ENCODE measurements at regions not wholly inside any gene's neighbourhood (a gene's known extent, or its start where the extent isn't known, plus 50 kb on each side); places are given as distances from the start of the nearest gene placed in this dataset.

- CTCF ChIA-PET = no interaction called here
- Histone ChIP-seq H3K4me3 (replicated peaks in 1 of 3; ENCODE audit: insufficient read depth in 1 of 3, low read depth in 1 of 3, low read length in 3 of 3) (no peak overlapping the region), H3K27ac (ENCODE audit: insufficient read depth, low read depth, low read length) (no peak overlapping the region), H2AFZ (ENCODE audit: low read depth, low read length) (no peak overlapping the region), H3K4me2 (ENCODE audit: insufficient read depth, low read length) (no peak overlapping the region), H3K27me3 (ENCODE audit: control insufficient read depth in 2 of 2, insufficient read depth in 2 of 2, low read length in 2 of 2) (no peaks in the 10 kb centered on the region), H3K36me3 (ENCODE audit: control insufficient read depth in 2 of 2, extremely low read depth in 1 of 2, insufficient read depth in 2 of 2, low read length in 2 of 2) (no peaks in the 10 kb centered on the region), H3K9me3 (replicated peaks; ENCODE audit: control insufficient read depth, insufficient read depth, low read length) (no peaks in the 10 kb centered on the region), H4K20me1 (replicated peaks; ENCODE audit: control insufficient read depth, extremely low read depth, insufficient read depth, low read length) (no peaks in the 10 kb centered on the region), H3K9me1 (replicated peaks; ENCODE audit: control insufficient read depth, extremely low read depth, insufficient read depth, low read length) (no peaks in the 10 kb centered on the region), H3K4me1 (ENCODE audit: control insufficient read depth, extremely low read depth, insufficient read depth, low read length) (no peaks in the 10 kb centered on the region), H3K9ac (replicated peaks; ENCODE audit: extremely low read depth, insufficient read depth, low read length) (no peak overlapping the region), H3K79me2 (ENCODE audit: control insufficient read depth, insufficient read depth, low read length) (no peaks in the 10 kb centered on the region)
- FAIRE-seq = no peak
- DNase-seq (ENCODE audit: low read depth, low spot score) = no peak
- POLR2A ChIA-PET = no interaction called here
- dilution Hi-C loops (cut with MboI; ENCODE audit: extremely low pct_ligation_motif_present, low sequenced_read_pairs) = no loop called here
- TF ChIP-seq FOS (IDR thresholded peaks at IDR 0.05; ENCODE audit: borderline replicate concordance, insufficient read depth, low read length) (no peak), POLR2A (IDR thresholded peaks at IDR 0.05; ENCODE audit: low read depth, low read length) (no peak), MYC (IDR thresholded peaks at IDR 0.05; ENCODE audit: low read depth, low read length) (no peak), GATA2 (IDR thresholded peaks at IDR 0.05; ENCODE audit: insufficient read depth, insufficient read length, low read depth, low read length) (no peak), MAX (IDR thresholded peaks at IDR 0.05; ENCODE audit: insufficient read depth, insufficient read length) (no peak)
- no TSS peak for BruUV-seq (replicated peaks)
- intact Hi-C loops (cut with micrococcal nuclease) = no loop called here
Measured at GRCh38 chr4:96509039-96509741, 669.3 kb downstream of the PDHA2 start.

DNA sequence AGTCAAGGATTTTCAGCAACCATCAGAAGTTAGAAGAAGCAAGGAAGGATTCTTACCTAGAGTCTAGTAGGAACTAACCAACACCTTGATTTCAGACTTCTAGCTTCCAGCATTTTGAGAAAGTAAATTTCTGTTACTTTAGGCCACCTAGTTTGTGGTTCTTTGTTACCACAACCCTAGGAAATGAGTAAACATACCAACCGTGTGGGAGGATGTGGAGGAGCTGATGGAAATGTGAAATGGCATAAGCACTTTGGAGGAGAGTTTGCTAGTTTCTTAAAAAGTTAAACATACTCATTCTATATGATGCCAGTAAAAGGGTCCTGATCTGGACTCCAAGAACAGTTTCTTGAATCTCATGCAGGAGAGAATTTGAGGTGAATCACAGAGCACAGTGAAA is 679.4 kb downstream of the PDHA2 start:
- Histone ChIP-seq H3K27me3 (ENCODE audit: control insufficient read depth in 2 of 2, insufficient read depth in 2 of 2, low read length in 2 of 2) (no peaks in the 10 kb centered on the region), H4K20me1 (replicated peaks; ENCODE audit: control insufficient read depth, extremely low read depth, insufficient read depth, low read length) (no peaks in the 10 kb centered on the region), H3K27ac (ENCODE audit: insufficient read depth, low read depth, low read length) (no peak overlapping the region), H3K36me3 (ENCODE audit: control insufficient read depth in 2 of 2, extremely low read depth in 1 of 2, insufficient read depth in 2 of 2, low read length in 2 of 2) (no peaks in the 10 kb centered on the region), H3K9me3 (replicated peaks; ENCODE audit: control insufficient read depth, insufficient read depth, low read length) (no peaks in the 10 kb centered on the region), H3K79me2 (ENCODE audit: control insufficient read depth, insufficient read depth, low read length) (no peaks in the 10 kb centered on the region), H3K4me3 (replicated peaks in 1 of 3; ENCODE audit: insufficient read depth in 1 of 3, low read depth in 1 of 3, low read length in 3 of 3) (no peak overlapping the region), H3K9me1 (replicated peaks; ENCODE audit: control insufficient read depth, extremely low read depth, insufficient read depth, low read length) (no peaks in the 10 kb centered on the region), H2AFZ (ENCODE audit: low read depth, low read length) (no peak overlapping the region), H3K9ac (replicated peaks; ENCODE audit: extremely low read depth, insufficient read depth, low read length) (no peak overlapping the region), H3K4me2 (ENCODE audit: insufficient read depth, low read length) (no peak overlapping the region), H3K4me1 (ENCODE audit: control insufficient read depth, extremely low read depth, insufficient read depth, low read length) (no peaks in the 10 kb centered on the region)
- intact Hi-C loops (cut with micrococcal nuclease) (no loop called here), dilution Hi-C loops (cut with MboI; ENCODE audit: extremely low pct_ligation_motif_present, low sequenced_read_pairs) (no loop called here)
- no peak for DNase-seq (ENCODE audit: low read depth, low spot score)
- ChIA-PET CTCF (no interaction called here), POLR2A (no interaction called here)
- FAIRE-seq = no peak
- TF ChIP-seq JUN (IDR thresholded peaks at IDR 0.05; ENCODE audit: borderline replicate concordance, insufficient read depth, insufficient read length, low read depth) (no peak), FOS (IDR thresholded peaks at IDR 0.05; ENCODE audit: borderline replicate concordance, insufficient read depth, low read length) (no peak), EZH2 (IDR thresholded peaks at IDR 0.05; ENCODE audit: borderline replicate concordance, low read depth, low read length, severe bottlenecking) (no peak), MAX (IDR thresholded peaks at IDR 0.05; ENCODE audit: insufficient read depth, insufficient read length) (no peak), CTCF (IDR thresholded peaks at IDR 0.05; ENCODE audit: extremely low read depth in 1 of 2, insufficient read depth in 1 of 2, low read depth in 1 of 2, low read length in 2 of 2) (no peak), POLR2A (IDR thresholded peaks at IDR 0.05; ENCODE audit: low read depth, low read length) (no peak), POLR2AphosphoS5 (IDR thresholded peaks at IDR 0.05; ENCODE audit: insufficient read depth, low read depth, low read length) (no peak), GATA2 (IDR thresholded peaks at IDR 0.05; ENCODE audit: insufficient read depth, insufficient read length, low read depth, low read length) (no peak), MYC (IDR thresholded peaks at IDR 0.05; ENCODE audit: low read depth, low read length) (no peak)
- no TSS peak for BruUV-seq (replicated peaks)
